Breast epithelium (tissue), 3 donors: ENCODE measurements at regions not wholly inside any gene's neighbourhood (a gene's known extent, or its start where the extent isn't known, plus 50 kb on each side); places are given as distances from the start of the nearest gene placed in this dataset.

Experiments used
- POLR2A ChIP-seq: fragments of 450-650 bp; IDR thresholded peaks from one replicate; pipeline ENCODE4 v1.6.1; 2016; ENCODE audit warnings: antibody characterized with exemption, mild to moderate bottlenecking, moderate library complexity
- TF ChIP-seq, protein P1 (sequence below), 3 donors: fragments of 450-650 bp; IDR thresholded peaks; one replicate each; pipeline ENCODE4 v1.5.1; 2016 to 2017; ENCODE audit warnings: antibody characterized with exemption in 3 of 3, mild to moderate bottlenecking in 3 of 3, moderate library complexity in 3 of 3

DNA sequence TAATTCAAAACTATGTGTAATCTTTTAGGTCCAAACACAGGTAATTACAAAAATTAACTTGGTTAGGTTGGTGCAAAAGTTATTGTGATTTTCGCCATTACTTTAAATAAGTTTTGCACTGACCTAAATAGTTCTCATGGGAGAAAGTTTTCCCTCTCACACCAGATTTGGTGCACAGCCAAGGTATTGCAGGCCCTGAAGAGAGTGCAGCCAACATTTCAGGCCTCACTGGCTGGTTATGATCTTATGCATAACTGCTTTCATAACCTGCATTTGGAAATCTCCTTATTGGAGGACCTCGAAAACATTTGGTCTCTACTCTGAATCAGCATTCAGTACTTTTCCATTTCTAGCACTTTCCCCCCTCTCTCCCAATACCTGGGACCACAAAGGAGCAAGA, 993.1 kb upstream of the MANEA start:
- TF ChIP-seq, protein P1, sequence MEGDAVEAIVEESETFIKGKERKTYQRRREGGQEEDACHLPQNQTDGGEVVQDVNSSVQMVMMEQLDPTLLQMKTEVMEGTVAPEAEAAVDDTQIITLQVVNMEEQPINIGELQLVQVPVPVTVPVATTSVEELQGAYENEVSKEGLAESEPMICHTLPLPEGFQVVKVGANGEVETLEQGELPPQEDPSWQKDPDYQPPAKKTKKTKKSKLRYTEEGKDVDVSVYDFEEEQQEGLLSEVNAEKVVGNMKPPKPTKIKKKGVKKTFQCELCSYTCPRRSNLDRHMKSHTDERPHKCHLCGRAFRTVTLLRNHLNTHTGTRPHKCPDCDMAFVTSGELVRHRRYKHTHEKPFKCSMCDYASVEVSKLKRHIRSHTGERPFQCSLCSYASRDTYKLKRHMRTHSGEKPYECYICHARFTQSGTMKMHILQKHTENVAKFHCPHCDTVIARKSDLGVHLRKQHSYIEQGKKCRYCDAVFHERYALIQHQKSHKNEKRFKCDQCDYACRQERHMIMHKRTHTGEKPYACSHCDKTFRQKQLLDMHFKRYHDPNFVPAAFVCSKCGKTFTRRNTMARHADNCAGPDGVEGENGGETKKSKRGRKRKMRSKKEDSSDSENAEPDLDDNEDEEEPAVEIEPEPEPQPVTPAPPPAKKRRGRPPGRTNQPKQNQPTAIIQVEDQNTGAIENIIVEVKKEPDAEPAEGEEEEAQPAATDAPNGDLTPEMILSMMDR (IDR thresholded peaks at IDR 0.05) = no peak
- no peak for TF ChIP-seq POLR2A
